ENCODE measurements at regions not wholly inside any gene's neighbourhood (a gene's known extent, or its start where the extent isn't known, plus 50 kb on each side); places are given as distances from the start of the nearest gene placed in this dataset.

GRCh38 chr18:26656431-26656943 lies 108.1 kb upstream of the KCTD1 start:
- H3K4me3 ChIP-seq: peak overlapping the region; percentile 64 to 92 (median 74)
- no peaks in the 10 kb centered on the region for H3K36me3 ChIP-seq
- peak overlapping the region; percentile 52 to 92 (median 85) for H3K27ac ChIP-seq
- peaks cover 0 to 37% (median 3%) of the 10 kb centered on the region in 9 donors for H3K27me3 ChIP-seq
- peaks cover 0 to 27% (median 12%) of the 10 kb centered on the region in 12 donors for H3K4me1 ChIP-seq
- TF ChIP-seq, protein P1, sequence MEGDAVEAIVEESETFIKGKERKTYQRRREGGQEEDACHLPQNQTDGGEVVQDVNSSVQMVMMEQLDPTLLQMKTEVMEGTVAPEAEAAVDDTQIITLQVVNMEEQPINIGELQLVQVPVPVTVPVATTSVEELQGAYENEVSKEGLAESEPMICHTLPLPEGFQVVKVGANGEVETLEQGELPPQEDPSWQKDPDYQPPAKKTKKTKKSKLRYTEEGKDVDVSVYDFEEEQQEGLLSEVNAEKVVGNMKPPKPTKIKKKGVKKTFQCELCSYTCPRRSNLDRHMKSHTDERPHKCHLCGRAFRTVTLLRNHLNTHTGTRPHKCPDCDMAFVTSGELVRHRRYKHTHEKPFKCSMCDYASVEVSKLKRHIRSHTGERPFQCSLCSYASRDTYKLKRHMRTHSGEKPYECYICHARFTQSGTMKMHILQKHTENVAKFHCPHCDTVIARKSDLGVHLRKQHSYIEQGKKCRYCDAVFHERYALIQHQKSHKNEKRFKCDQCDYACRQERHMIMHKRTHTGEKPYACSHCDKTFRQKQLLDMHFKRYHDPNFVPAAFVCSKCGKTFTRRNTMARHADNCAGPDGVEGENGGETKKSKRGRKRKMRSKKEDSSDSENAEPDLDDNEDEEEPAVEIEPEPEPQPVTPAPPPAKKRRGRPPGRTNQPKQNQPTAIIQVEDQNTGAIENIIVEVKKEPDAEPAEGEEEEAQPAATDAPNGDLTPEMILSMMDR (IDR thresholded peaks at IDR 0.05): no peak
- no peak for TF ChIP-seq POLR2A (IDR thresholded peaks at IDR 0.05)
- WGBS, 4 donors: 0 to 1% (median 1%) methylated on average over 26 to 68 of the region's 68 CpGs
- peak in 2 of 5 donors; percentile 13 to 30 for DNase-seq
- ATAC-seq: peak in 3 of 4 donors; percentile 4 to 20 (median 16)
- H3K9me3 ChIP-seq: no peaks in the 10 kb centered on the region
- intact Hi-C loops (cut with DNase I): loop anchor here in 9 of 10 donors (2.0 to 10.0 kb wide), 11 partner anchors 41 to 564 kb away; partner anchors contain the start of genes KCTD1 (in 5 of the 9), TAF4B (in 2 of the 9) and SS18 (in 1 of the 9)

- DNase-seq (peak; percentile 36 to 72 (median 68)), ATAC-seq (peak; percentile 77 to 88 (median 84))
- Histone ChIP-seq H3K4me3 (peak overlapping the region; percentile 64 to 92 (median 74)), H3K27ac (peak overlapping the region; percentile 52 to 92 (median 85)), H3K36me3 (no peaks in the 10 kb centered on the region), H3K9me3 (no peaks in the 10 kb centered on the region), H3K27me3 (peaks cover 0 to 42% (median 3%) of the 10 kb centered on the region in 9 donors), H3K4me1 (peaks cover 0 to 32% (median 12%) of the 10 kb centered on the region in 12 donors)
- 1 to 4% (median 2%) methylated on average over 50 to 58 of the region's 58 CpGs for WGBS, 4 donors
- intact Hi-C loops (cut with DNase I): loop anchor here in 9 of 10 donors (2.0 to 10.0 kb wide), 11 partner anchors 42 to 563 kb away; partner anchors contain the start of genes KCTD1 (in 5 of the 9), TAF4B (in 2 of the 9) and SS18 (in 1 of the 9)
- TF ChIP-seq POLR2A (IDR thresholded peaks at IDR 0.05): no peak
- TF ChIP-seq, protein P1 (IDR thresholded peaks at IDR 0.05): peak in 4 of 12 donors; percentile 15 to 35 (median 18)
These were observed 107.4 kb upstream of the KCTD1 start for GRCh38 chr18:26655525-26656430.

DNA sequence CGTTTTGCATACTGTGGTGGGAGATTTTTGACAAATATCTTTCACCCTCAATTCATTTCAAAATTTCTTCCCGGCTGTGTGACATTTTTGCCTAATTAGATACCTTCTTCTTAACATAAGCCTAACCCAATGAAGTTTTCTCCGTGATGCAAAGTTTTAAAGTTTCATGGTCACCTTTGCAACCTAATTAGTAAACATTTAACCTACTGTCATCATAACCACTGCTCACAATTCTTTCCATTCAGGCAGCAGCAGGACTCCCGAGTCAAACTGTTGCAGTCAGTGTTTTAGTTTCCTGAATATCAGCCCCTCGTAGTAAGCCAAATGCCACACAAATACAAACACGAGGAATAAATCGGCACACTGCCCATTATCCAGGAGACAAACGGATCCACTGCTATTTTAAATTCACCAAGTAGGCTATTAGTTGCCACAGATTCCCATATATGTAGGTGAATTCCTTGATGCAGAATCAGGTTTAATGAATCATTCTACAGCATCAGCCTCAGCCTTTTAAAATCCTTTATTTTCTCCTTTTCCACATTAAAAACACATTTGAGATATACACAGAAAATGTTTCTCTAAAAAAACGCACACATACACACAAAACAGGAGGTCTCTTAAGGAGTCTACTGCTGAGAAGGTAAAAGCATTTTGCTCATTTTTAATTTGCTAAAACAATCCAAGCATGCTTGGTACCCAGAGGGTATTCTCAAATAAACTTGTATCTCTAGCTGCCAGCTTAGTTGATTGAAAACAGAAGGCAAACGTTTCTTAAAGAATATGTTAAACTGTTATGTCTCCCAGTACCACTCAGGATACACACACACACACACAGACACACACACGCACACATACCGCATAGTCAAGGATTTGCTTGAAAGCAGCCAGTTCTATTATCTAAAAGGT lies 106.5 kb upstream of the KCTD1 start:
- 18 to 25% (median 21%) methylated on average over 12 of the region's 12 CpGs for WGBS, 4 donors
- intact Hi-C loops (cut with DNase I): loop anchor here (5.0 to 10.0 kb wide), 12 partner anchors 42 to 563 kb away; partner anchors contain the start of genes KCTD1 (in 4 of the 10), TAF4B (in 2 of the 10) and SS18 (in 1 of the 10)
- Histone ChIP-seq H3K36me3 (no peaks in the 10 kb centered on the region), H3K9me3 (no peaks in the 10 kb centered on the region), H3K27me3 (peaks cover 0 to 46% (median 0%) of the 10 kb centered on the region in 9 donors), H3K4me1 (peaks cover 0 to 32% (median 12%) of the 10 kb centered on the region in 12 donors), H3K4me3 (peak overlapping the region in 9 of 12 donors; percentile 64 to 92 (median 77)), H3K27ac (peak overlapping the region in 4 of 12 donors; percentile 80 to 92 (median 85))
- no peak for TF ChIP-seq POLR2A (IDR thresholded peaks at IDR 0.05)
- TF ChIP-seq, protein P1 (IDR thresholded peaks at IDR 0.05): no peak
- peak in 1 of 4 donors; percentile 7 for ATAC-seq
- no peak for DNase-seq

All from heart left ventricle (tissue), 16 donors.